NCI-H69 (cell line): ENCODE measurements at regions not wholly inside any gene's neighbourhood (a gene's known extent, or its start where the extent isn't known, plus 50 kb on each side); places are given as distances from the start of the nearest gene placed in this dataset.

Experiments used
- DNase-seq: peaks from one replicate; lab custom pipeline; 2025; lab: John Stamatoyannopoulos, UW

DNA sequence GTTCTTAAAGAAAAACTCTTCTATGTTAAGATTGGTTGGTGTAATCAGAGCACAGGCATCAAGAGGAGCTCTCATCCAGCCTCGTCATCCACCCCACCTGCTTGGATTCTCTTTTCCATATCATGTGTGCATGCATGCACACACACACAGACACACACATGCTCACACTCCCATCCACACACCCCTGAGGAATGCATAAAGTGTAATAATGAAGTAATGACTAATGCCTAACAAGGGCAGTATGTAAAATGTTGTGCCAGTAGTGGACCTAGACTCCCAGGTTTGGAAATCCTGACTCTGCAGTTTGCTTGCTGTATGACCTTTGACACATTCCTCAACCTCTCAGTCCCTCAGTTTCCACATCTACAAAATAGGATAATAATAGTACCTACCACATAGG is 280.0 kb upstream of the ANKRD55 start:
- DNase-seq, result no peak

DNA sequence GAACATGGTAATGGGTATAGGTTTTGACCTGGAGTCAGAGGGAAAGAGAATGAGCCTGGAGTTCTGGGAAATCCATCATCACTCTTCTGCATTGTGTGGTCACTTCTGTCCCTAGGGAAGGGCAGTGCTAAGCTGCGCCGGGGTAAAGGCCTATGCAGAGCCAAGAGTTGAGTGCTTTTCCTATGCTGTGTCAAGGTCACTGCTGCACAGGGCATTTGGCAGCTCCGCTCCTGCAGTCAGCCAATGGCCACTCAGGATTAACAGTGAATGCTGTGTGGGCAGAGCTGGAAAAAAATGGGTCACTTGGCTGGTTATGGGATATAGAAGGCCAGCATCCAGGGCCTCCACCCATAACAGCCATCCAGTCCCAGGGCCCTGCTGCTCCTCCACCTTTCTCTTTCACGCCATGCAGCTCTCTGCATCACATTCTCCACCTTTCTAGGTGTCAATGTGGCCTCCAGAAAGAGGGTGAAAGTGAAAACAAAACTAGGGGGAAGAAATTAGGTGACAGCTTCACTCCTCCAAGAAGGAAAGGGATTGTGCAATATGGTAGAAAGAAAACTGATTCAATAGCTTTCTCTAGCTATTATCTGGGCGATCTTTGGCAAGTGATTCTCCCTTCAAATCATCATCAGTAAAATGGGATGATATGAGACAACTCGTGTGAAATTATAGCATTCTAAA is 279.3 kb upstream of the ANKRD55 start:
- no peak for DNase-seq

DNA sequence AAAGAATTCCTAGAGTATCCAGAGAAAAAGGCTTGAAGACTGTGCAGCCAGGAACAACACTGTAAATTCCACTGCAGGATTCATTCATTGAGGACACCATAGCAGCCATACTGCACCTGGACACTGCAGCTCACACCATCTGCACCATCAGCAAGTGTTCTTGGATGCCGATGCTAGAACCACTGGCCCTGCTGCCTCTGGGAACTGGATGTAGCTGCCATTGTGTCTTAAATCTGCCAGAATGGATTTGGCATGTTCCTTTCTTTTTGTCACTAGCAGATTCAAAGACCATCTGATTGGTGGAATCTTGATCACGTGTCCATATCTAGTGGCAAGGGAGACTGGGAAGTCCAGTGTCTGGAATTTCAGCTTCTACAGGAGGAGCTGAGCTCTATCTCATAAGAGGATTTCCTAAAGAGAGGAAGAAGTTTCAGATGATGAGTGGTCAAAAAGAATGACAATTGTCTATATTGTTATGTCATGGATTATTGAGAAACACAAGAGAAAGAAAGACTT is 278.3 kb upstream of the ANKRD55 start:
- DNase-seq, result no peak

DNA sequence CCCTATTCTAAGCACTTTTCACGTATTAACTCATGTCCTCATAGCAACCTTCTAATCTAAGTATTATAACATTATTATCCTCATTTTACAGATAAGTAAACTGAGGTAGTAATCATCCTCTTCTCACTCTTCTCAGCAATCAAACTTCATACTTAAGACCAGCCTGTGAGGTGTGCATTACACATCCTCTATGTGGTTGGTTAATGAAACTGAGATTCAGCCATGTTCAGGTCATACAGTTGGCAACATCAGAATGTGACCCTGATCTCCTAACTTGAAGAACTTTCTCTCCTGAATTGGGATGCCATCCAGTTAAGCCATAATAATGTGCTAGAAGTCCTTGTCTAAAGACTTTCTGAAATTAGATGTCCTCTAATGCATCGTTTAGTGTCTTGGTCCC is 275.1 kb upstream of the ANKRD55 start:
- peak; percentile 10 for DNase-seq

DNA sequence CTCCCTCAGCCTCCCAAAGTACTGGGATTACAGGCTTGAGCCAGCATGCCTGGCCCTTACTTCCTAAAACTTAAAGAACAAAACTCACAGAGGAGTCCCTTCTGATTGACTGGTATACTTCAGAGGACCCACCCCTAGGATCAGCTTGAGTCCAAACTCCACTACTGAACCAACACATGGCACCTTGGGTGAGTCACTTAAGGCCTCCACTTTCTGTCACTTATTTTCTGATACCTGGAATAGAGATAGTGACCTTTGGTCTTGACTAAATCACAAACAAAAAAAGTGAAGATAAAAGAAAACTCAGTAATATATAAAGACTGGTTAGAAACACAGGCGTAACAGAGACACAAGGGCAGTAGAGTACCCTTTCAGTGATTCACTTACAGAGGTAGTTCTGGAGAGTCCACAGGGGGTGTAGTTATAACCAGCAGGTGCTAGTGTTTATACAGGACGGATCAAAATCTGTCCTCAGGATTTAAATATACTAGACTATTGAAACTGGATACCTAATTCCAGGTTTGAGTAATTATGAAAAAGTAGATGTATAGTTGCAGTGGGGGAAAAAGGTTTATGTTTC is 274.3 kb upstream of the ANKRD55 start:
- peak; percentile 96 for DNase-seq

DNA sequence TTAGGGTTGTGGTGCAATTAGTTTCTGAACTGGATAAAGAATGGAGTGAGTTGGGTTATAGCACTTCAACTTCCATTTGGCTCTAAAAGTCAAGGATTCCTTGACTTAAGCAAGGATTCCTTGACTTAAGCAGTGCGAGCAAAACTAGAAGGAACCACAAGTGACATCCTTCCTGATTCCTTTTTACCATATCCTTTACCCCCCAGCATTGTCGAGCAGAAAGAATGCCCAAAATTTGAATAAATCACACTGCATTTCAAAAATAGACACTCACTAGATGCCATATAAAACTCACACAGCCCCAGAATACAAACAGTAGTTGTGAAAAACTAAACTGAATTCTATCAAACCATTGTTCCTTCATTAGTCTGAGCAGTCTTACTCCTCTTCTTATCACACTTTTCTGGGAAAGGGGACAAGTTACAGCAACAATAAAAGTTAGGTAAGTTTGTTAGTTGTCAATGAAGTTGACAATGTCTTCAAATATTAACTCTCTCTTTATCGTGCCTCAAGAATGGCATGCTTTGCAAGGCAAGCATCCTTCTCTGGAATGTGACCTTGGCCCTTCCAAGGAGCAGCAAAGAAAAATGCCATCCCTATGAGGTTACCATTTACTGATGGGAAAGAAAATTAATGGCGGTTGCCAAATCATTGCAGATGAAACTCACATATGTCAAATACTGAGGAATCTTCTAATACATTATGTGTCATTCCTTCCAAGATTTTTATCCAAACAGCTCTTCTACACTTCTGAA is 273.3 kb upstream of the ANKRD55 start:
- no peak for DNase-seq

- no peak for DNase-seq
These were observed 270.8 kb upstream of the ANKRD55 start for GRCh38 chr5:56503929-56504328.

- no peak for DNase-seq
These were observed 268.8 kb upstream of the ANKRD55 start for GRCh38 chr5:56501781-56502557.

DNA sequence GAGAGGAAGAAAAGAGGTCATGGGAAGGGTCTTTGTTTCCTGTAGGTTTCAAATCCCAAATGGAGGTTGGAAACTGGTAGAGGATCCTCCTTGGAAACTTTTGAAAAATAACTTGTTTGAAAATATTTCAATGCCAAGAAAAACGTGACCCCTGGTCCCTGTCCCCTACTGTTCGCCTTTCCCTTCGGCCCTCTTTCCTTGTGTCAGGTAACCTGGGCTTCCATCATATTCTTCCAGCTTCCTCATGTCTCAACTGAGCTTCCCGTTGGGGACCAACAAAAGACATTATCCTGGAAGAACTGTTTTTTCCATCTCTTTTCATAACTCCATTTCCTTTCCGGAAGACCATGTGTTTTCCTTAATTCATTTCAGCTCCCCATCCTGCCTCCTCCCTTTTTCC is 266.8 kb upstream of the ANKRD55 start:
- no peak for DNase-seq

DNA sequence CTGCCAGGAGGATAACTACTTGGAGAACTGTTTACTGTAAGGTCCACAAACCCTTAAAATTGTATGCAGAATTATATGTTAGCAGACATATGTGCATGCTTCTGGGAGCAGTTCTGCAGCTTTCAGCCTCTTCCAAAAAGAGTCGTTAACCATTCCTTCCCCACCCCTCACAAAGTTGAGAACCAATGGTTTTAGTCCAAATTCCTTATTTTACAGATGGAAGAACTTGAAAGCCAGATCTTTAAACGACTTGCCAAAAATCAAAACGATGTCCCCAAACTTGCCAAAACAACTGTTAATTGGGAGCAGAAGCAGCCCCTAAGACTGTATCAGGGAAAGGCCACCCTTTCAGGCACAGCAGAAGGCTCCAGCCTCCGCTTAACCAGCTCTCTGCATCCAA is 266.4 kb upstream of the ANKRD55 start:
- no peak for DNase-seq

DNA sequence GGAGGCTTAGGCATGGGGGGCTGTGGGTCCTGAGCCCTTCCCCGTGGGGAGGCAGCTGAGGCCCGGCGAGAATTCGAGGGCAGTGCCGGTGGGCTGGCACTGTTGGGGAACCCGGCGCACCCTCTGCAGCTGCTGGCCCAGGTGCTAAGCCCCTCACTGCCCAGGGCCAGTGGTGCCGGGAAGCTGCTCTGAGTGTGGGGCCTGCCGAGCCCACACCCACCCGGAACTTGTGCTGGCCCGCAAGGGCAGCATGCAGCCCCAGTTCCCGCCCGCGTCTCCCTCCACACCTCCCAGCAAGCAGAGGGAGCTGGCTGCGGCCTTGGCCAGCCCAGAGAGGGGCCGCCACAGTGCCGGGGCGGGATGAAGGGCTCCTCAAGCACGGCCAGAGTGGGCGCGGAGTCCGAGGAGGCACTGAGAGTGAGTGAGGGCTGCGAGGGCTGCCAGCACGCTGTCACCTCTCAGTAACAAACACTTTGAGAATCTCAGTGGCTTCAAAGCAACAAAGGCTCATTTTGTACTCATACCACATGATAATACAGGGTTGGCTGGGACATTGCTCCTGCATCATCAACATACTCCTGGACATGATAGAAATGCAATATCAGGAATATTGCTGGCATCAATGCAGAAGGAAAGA is 265.7 kb upstream of the ANKRD55 start:
- no peak for DNase-seq

- peak; percentile 71 for DNase-seq
These were observed 263.5 kb upstream of the ANKRD55 start for GRCh38 chr5:56496581-56497063.

DNA sequence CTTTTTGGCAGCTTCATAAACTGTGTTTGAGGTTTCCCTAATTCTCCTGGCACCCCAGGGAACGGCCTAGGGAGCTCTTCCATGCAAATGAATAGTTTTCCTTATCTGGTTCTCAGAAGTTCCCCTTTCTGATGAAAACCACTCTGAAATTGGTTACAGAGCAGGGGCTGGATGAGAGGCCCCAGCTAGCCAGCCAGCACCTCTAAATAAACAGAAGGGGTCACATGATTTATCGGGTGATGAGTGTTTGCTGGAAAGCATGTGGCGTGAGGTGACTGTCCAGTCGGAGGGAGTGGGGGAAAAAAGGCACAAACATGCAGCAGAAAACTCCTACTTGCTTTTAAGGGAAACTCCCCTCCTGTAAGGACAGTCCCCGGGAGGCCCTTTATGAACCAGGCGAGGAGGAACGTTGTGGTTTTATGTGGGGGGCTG is 261.2 kb upstream of the ANKRD55 start:
- DNase-seq, result no peak

DNA sequence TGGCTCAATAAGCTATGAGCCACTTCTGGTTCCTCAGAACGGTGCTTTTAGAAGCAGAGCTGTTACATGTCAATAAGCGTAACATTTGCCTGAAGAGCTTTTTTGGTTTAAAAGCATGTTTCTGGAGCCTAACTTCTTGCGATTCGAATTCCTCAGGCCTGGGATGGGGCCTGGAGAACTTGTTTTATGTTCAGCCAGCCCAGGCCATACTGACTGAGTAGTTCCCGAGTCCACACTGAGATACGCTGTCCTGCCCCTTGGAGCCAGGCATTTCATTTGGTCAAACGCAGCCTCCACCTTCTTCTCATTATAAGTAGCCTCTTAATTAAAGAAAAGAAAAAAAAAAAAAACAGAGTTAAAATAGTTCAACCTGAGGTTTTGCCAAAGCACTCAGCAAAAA is 260.6 kb upstream of the ANKRD55 start:
- no peak for DNase-seq

- DNase-seq, result no peak
These were observed 260.2 kb upstream of the ANKRD55 start for GRCh38 chr5:56493308-56493707.

GRCh38 chr5:56492812-56493211 is 259.7 kb upstream of the ANKRD55 start:
- no peak for DNase-seq

- DNase-seq, result no peak
These were observed 257.9 kb upstream of the ANKRD55 start for GRCh38 chr5:56490971-56491468.

- DNase-seq, result no peak
These were observed 256.1 kb upstream of the ANKRD55 start for GRCh38 chr5:56489272-56489671.

DNA sequence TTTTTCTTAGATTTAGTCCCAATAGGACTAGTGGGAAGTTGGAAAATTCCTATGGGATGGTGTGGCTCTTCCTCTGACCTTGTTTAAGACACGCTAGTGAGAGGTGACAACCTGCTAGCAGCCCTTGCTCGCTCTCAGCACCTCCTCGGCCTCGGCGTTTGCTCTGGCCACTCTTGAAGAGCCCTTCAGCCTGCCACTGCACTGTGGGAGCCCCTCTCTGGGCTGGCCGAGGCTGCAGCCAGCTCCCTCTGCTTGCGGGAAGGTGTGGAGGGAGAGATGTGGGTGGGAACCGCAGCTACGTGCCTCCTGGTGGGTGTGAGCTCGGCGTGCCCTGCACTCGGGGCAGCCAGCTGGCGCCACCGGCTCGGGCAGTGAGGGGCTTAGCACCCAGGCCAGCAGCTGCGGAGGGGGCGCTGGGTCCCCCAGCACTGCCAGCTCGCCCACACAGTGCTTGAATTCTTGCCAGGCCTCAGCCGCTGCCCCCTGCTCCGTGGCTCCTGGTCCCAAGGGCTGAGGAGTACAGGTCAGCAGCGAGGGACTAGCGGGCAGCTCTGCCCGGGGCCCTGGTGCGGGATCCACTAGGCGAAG is 254.5 kb upstream of the ANKRD55 start:
- DNase-seq, result no peak

GRCh38 chr5:56482363-56482762 is 249.2 kb upstream of the ANKRD55 start:
- no peak for DNase-seq
